ENCODE measurements at regions not wholly inside any gene's neighbourhood (a gene's known extent, or its start where the extent isn't known, plus 50 kb on each side); places are given as distances from the start of the nearest gene placed in this dataset.

GRCh38 chr12:126889501-126889900 is 1377.5 kb upstream of the TMEM132C start:
- no peak for TF ChIP-seq CTCF (IDR thresholded peaks at IDR 0.05)
- TF ChIP-seq POLR2A (IDR thresholded peaks at IDR 0.05), result no peak
